Myocyte (in vitro differentiated cells): ENCODE measurements at regions not wholly inside any gene's neighbourhood (a gene's known extent, or its start where the extent isn't known, plus 50 kb on each side); places are given as distances from the start of the nearest gene placed in this dataset.

Source experiments
- DNase-seq: peaks from one replicate; pipeline ENCODE4 v3.0.0-alpha.2; 2012; ENCODE audit warnings: low read depth

- DNase-seq, result no peak
Observed at GRCh38 chr6:97572943-97573342, 289.9 kb upstream of the MMS22L start.

GRCh38 chr6:97586344-97586743, 303.3 kb upstream of the MMS22L start:
- DNase-seq, result peak; percentile 62

GRCh38 chr6:97591955-97592354, 308.9 kb upstream of the MMS22L start:
- DNase-seq, result no peak

GRCh38 chr6:97594844-97595243, 311.8 kb upstream of the MMS22L start:
- peak; percentile 91 for DNase-seq

GRCh38 chr6:97621111-97621510, 338.1 kb upstream of the MMS22L start:
- no peak for DNase-seq

GRCh38 chr6:97626671-97627441, 343.8 kb upstream of the MMS22L start:
- DNase-seq, result peak; percentile 44

GRCh38 chr6:97629180-97629579, 346.2 kb upstream of the MMS22L start:
- no peak for DNase-seq

- DNase-seq, result no peak
Observed at GRCh38 chr6:97630604-97631003, 347.6 kb upstream of the MMS22L start.

GRCh38 chr6:97632341-97632740, 349.3 kb upstream of the MMS22L start:
- no peak for DNase-seq

GRCh38 chr6:97639702-97640101, 356.7 kb upstream of the MMS22L start:
- DNase-seq, result no peak

GRCh38 chr6:97644353-97644752, 361.3 kb upstream of the MMS22L start:
- no peak for DNase-seq

- no peak for DNase-seq
Observed at GRCh38 chr6:97645757-97646156, 362.7 kb upstream of the MMS22L start.

GRCh38 chr6:97653076-97653475, 370.1 kb upstream of the MMS22L start:
- no peak for DNase-seq

- DNase-seq, result no peak
Observed at GRCh38 chr6:97653517-97653916, 370.5 kb upstream of the MMS22L start.

- no peak for DNase-seq
Observed at GRCh38 chr6:97654674-97655073, 371.7 kb upstream of the MMS22L start.

- no peak for DNase-seq
Observed at GRCh38 chr6:97656236-97656635, 373.2 kb upstream of the MMS22L start.

- DNase-seq, result no peak
Observed at GRCh38 chr6:97656706-97657350, 373.8 kb upstream of the MMS22L start.

- DNase-seq, result no peak
Observed at GRCh38 chr6:97658090-97658489, 375.1 kb upstream of the MMS22L start.

GRCh38 chr6:97663252-97663651, 380.2 kb upstream of the MMS22L start:
- DNase-seq, result no peak

- no peak for DNase-seq
Observed at GRCh38 chr6:97665446-97665845, 382.4 kb upstream of the MMS22L start.

GRCh38 chr6:97666889-97667288, 383.9 kb upstream of the MMS22L start:
- no peak for DNase-seq

GRCh38 chr6:97668716-97669115, 385.7 kb upstream of the MMS22L start:
- DNase-seq, result no peak
